ENCODE measurements at regions not wholly inside any gene's neighbourhood (a gene's known extent, or its start where the extent isn't known, plus 50 kb on each side); places are given as distances from the start of the nearest gene placed in this dataset.
A peak's percentile ranks its signal among the peaks of the same experiment; 100 is the strongest.

DNA sequence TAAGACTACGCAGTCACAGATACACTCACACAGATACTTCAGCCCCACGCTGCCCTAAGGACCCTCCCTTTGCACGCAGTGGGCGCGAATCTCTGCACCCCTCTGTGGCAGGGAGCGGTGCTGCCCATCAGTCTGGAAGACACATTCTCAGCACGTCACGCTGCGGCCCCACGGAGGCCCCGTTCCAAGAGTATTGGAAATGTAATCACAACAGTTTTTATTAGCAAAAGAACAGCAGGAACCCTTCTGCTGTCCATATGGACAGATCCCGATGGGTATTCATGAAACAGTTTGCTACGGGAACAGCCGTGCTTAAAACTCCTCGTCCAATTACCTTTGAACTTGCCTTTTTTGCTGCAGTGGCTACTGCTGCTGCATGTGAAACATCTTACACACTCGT lies 131.0 kb downstream of the RPS24 start:
- no peak for DNase-seq

GRCh38 chr10:78165172-78165571 lies 131.5 kb downstream of the RPS24 start:
- no peak for DNase-seq

GRCh38 chr10:78165617-78166016 lies 132.0 kb downstream of the RPS24 start:
- peak; percentile 30 for DNase-seq

DNA sequence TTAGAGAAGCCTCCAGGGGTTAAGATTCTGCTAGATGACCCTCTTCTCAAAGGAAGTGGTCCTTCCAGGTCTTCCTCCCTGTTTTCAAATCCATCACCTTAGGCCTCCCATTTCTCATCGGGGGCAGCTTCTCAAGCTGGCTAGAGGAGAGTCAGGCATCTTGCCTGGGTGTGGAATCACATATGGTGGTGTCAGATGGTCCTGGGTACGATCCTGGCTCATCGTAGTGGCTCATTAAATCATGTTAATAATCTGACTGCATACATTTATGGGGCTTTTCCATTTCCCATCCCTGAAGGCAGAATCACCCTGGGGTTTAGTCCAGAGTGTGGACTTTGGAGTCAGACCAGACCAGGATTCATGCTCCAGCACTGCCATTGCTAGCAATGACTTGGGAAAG lies 132.6 kb downstream of the RPS24 start:
- no peak for DNase-seq

DNA sequence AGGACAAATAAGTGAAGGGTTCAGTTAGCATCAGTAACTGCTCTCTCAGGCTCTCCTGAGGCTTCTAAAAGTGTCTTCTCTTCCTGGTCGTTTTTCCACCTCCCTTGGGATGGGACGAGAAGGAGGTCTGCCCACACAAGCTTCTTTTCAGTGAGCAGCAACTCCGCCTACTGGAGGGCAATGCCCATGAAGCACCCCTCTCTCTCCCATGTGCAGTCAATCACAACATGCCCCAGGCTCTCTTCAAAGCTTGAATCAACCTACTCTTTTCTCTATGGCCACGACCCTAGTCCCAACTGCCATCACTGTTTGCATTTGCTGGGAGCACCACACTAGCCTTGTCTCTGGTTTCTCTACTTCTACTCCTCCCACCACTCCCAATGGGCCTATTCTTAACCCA lies 135.6 kb downstream of the RPS24 start:
- DNase-seq: no peak

DNA sequence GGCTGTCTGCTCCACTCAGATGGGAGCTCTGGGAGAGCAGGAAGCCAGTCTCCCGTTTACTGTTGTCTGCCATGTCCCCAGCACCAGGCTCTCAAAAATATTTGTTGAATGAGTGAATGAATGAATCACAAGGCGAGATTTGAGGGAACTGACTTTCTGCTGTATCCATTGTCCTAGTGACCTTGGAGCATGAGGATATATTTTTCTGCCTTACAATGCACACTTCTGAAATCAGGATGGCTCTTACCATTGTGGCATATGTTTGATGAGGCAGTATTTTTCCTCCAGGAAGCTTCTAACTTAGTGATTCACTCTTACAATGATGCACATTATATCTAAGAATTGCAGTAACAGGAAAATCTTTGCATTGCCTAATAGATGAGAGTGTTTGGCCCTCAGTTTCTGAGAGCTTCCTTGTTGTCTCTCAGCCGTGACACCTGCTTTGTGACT lies 136.4 kb downstream of the RPS24 start:
- DNase-seq: no peak

DNA sequence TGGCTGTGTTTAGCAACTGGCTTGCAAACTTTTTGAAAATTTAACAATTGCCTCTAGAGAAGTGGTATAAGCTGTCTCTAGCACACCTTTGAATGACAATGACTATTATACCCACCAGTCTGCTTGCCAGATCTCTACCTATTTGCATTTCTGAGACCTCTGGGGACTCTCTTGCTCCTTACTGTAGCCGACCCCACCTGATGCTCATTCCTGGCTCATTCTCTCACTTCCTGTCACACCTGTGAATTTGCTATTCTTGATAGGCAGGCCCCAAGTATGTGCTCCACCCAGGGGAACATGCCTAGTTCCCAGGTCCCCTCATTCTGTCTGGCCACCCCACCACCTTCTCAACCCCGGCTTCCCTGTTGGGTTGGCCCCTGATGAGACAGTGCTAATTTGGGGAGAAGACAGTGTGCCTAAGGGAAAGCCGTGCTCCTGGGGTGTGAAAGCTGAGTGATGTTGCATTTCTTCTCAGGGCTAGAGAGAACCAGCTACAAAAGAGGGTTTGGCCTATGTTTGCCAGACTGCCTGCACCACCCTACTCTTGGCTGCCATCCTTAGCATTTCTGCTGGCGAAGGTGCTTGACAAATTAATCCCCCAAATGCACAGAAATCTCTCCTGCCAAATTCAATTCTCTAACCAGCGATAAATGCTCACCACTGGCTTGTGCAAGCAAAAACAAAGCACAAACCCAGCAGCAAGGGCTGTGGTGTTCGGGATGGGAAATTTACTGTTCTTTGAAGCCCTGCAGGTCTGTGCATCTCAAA lies 138.2 kb downstream of the RPS24 start:
- DNase-seq: no peak

GRCh38 chr10:78173360-78174015 lies 139.8 kb downstream of the RPS24 start:
- no peak for DNase-seq

GRCh38 chr10:78175444-78176015 lies 141.9 kb downstream of the RPS24 start:
- no peak for DNase-seq

DNA sequence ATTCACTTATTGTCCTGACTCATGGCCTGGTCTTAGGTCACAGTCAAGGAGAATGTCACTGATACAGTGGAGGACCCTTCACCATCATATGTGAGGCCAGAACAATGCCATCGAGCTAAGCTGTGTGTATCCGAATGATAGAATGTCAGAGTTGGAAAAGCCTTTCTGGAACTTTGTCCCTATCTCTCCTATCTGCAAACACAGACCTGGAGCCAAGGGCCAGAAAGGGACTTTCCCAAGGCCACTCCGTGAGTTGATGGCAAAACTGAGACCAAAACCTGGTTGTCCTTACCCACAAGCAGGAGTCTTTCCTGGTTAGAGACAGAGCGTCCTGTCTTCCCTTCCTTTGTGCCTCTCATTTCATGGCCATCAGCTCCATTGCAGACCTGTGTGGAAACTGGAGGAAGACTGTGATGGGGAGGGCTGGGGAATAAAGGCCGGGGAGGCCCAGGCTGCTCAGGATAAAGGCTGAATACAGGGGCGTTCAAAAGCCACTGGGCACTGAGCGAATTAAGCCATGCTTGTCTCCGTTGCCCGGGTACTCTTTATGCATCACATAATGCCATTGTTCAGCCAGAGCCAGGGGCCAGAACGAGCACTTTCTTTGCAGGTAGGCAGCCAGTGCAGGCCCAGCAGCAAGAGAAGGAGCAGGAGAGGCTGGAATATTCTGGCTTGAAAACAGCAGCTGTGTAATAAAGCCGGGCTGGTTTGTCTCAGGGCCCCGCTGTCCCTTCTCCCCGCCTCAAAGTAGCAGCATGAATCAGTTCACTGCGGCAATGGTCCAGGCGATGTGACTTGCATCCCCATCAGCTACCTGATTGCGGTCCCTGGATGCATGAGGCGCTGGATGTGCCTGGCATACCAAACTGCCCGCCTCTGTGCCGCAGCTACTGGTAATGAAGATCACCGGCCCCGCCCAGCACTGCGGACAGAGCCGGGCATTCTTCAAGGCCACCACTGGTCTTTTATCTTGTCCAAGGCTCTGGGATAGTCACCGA lies 143.0 kb downstream of the RPS24 start:
- DNase-seq: no peak

DNA sequence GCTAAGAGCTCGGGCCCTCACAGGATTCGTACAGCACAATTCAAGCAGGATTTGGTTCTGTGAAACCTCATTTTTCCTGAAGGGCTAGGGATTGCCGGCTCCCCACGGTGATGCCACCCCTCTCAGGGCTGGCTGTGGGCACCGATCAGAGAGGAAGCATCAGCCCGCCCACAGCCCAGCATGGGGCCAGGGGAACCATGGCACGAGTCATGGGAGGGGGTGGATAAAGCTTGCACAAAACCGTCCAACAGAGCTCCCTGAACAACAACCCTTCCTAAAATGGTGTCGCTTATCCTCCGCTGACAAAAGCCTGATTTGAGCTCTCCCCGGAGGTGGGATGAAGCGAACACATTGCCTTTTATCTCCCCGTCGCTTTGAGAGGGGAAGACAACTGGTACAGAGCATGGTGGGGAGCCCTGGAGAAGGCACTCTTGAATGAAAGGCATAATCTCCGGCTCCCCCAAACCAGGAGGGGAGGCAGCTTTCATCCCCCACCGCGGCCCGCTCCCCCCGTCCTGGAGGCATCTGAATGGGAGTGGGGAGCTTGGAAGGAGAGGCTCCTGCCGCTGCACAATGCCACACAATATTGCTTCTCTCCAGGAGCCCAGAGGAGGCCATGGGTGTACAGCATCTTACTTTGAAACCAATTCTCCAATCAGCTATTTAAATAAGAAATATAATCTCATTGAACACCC lies 144.0 kb downstream of the RPS24 start:
- DNase-seq: no peak

GRCh38 chr10:78178397-78178796 lies 144.7 kb downstream of the RPS24 start:
- DNase-seq: no peak

GRCh38 chr10:78178940-78179339 lies 145.3 kb downstream of the RPS24 start:
- no peak for DNase-seq

DNA sequence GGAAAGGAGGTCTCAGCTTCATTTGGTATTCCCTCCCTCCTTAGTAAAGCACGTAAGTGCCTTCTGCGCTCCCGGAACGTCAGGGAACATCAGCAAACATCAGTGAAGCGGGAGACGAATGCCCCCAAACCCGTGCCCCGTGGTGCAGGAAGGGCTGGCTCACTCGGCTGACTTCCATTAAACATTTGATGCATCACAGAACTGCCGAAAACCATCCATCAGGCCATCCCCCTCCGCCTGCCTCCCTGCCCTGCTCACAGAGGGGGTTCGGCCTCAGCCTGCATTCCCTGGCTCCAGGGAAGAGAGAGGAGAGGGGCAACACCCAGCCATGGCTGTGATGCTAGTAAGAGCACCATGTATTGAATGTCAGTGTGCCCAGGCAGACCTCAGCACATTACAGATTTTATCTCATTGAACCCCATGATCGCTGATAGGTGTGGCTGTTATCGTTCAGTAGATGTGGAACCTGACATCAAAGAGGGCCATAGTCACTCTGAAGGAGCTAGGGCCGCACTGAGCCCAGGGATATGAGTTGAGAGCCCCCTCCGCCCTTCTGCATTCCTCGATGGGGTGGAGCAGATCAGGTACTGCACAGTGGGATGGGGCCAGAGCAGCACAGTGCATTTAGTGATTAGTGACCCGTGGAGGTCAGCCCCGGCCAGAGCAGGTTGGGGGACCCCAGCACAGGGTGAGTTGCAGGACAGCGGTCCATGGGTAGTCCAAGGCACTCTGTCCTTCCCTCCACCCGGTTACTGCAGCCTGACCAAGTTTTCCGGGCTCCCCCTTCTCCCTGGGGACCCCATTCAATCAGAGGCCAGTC lies 146.4 kb downstream of the RPS24 start:
- DNase-seq: no peak

DNA sequence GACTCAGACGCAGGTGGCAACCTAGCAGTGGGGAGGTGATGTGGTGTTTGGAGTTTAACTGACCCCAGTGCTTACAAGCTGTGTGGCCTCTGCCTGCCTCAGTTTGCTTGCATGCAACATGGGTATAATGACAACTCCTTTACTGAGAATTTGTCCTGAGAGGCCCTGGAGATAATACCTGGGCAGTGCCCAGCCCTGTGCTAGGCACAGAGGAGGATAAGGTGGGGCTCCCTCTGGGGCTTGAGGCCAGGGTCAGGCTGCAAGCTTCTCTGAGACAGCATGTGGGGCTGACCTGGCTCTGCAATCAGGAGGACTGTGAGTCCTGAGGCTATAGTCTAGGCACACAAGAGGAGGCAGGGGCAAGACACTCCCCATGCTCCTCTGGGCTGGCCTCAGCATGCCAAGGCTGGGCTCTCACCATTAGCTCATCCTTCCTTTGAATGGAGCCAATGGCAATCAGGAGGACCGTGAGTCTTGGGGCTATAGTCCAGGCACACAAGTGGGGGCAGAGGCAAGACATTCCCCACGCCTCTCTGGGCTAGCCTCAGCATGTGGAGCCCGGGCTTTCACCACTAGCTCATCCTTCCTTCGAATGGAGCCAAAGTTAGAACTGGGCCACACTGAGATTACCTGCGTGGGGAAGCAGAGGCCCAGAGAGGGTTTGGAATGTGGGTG lies 147.9 kb downstream of the RPS24 start:
- DNase-seq: no peak

GRCh38 chr10:78182841-78183240 lies 149.2 kb downstream of the RPS24 start:
- no peak for DNase-seq

DNA sequence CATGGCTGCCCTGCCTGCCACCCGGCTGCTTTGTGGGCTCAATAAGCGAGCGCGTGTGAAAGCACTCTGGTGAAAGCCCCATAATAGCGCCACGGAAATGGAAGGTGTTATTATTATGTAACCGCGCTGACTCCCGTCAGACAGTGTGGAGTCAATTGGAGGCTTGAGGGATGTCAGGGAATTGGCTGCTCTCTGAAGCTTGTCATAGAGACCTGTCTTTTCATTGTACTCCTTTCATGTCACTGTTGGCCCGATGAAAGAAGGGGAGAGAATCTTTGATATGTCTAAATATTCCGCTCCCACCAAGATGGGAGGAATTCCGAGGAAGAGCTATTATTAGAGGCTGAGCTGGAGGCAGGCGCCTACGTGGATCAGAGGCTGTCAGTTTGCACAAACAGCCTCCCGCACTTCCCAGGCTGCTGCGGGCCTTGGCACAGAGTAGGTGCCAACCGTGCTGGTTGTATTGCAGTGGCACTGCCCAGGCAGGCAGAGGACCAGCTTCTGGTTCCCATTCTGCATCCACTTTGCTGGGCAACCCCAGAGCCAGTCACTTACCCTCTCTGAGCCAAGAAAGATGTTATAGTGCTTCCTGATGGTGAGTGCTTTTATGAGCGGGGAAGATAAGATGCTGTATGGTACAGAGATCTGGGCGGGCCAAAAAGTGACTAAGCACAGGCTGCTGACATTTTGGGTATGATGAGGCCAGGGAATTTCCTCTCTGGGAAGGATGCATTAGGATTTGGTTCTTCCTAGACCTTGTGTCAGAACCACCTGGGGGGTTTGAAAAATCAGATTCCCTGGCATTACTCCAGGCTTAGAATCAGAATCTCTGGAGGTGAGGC lies 151.4 kb downstream of the RPS24 start:
- DNase-seq: no peak

- DNase-seq: no peak
Measured at GRCh38 chr10:78185693-78186055, 152.0 kb downstream of the RPS24 start.

DNA sequence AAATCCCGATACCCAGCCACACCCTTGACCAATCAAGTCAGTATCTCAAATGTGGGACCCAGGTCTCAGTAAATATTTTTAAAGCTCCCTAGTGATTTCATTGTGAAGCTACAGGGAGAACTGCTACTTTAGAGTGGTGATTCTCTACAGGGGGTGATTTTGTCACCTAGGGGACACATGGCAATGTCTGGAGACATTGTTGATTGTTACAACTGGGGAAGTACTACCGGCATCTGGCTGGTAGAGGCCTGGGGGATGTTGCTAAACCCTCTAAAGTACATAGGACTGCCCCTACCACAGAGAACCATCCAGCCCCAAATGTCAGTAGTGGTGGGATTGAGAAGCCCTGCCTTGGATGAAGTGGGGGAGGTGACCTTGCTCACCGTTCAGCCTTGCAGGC lies 152.9 kb downstream of the RPS24 start:
- no peak for DNase-seq

- no peak for DNase-seq
Measured at GRCh38 chr10:78187371-78187770, 153.7 kb downstream of the RPS24 start.
